Epithelial cell of proximal tubule (primary cell): ENCODE measurements at regions not wholly inside any gene's neighbourhood (a gene's known extent, or its start where the extent isn't known, plus 50 kb on each side); places are given as distances from the start of the nearest gene placed in this dataset.

ENCODE experiments used
- DNase-seq: peaks from one replicate; pipeline ENCODE4 v3.0.0-alpha.2; 2011; ENCODE audit warnings: low read depth
- H3K4me3 ChIP-seq: 2 replicates; pipeline ENCODE4 v1.5.1; 2011; ENCODE audit warnings: low read depth, mild to moderate bottlenecking, low read length
- TF ChIP-seq, protein P1 (sequence below): conservative IDR thresholded peaks from 2 replicates; pipeline ENCODE4 v1.5.1; 2012; ENCODE audit warnings: low read depth, mild to moderate bottlenecking, low read length

DNA sequence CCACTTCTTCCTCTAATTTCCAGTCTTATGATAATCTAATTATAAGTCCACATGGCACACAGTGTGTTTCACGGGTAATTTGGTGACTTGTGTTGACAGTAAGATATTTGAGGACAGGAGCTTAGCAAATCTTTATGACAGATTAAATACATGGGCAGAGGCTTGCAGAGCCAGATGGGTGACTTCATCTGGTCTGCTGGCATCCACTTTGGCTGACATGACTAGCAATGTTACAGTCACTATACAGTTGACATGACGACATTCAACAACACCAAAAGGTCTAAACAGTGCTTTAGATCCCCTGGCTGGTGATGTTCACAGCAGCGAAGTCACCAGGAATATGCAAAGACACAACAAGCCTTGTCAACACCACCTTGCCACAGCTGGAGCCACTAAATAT is 147.2 kb downstream of the ETS2 start:
- H3K4me3 ChIP-seq, result no peak overlapping the region
- DNase-seq, result no peak
- TF ChIP-seq, protein P1, sequence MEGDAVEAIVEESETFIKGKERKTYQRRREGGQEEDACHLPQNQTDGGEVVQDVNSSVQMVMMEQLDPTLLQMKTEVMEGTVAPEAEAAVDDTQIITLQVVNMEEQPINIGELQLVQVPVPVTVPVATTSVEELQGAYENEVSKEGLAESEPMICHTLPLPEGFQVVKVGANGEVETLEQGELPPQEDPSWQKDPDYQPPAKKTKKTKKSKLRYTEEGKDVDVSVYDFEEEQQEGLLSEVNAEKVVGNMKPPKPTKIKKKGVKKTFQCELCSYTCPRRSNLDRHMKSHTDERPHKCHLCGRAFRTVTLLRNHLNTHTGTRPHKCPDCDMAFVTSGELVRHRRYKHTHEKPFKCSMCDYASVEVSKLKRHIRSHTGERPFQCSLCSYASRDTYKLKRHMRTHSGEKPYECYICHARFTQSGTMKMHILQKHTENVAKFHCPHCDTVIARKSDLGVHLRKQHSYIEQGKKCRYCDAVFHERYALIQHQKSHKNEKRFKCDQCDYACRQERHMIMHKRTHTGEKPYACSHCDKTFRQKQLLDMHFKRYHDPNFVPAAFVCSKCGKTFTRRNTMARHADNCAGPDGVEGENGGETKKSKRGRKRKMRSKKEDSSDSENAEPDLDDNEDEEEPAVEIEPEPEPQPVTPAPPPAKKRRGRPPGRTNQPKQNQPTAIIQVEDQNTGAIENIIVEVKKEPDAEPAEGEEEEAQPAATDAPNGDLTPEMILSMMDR, result no peak

GRCh38 chr21:38951095-38951730 is 145.5 kb downstream of the ETS2 start:
- no peak overlapping the region for H3K4me3 ChIP-seq
- DNase-seq, result no peak
- TF ChIP-seq, protein P1, result no peak

GRCh38 chr21:38950435-38951094 is 144.8 kb downstream of the ETS2 start:
- no peak for DNase-seq
- TF ChIP-seq, protein P1, result no peak
- no peak overlapping the region for H3K4me3 ChIP-seq

DNA sequence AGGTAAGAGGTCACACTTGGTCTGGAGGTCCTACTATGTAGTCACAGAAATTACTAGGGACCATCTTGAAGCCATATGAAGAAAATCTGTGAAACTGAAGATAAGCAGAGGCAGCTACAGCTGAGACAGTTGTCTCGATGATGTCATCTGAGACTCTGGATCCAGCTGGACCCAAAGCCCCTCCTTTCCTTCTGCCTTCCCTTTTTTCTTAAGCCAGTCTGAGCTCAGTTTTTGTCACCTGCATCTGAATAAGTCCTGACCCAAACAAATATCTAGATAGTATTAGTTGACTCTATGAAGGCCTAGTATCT is 143.3 kb downstream of the ETS2 start:
- TF ChIP-seq, protein P1, result no peak
- H3K4me3 ChIP-seq, result no peak overlapping the region
- no peak for DNase-seq

- DNase-seq, result no peak
- no peak overlapping the region for H3K4me3 ChIP-seq
- TF ChIP-seq, protein P1, result no peak
These were observed 142.8 kb downstream of the ETS2 start for GRCh38 chr21:38948377-38949069.

GRCh38 chr21:38945545-38946245 is 140.0 kb downstream of the ETS2 start:
- TF ChIP-seq, protein P1, result no peak
- no peak overlapping the region for H3K4me3 ChIP-seq
- peak; percentile 32 for DNase-seq
